ENCODE measurements at regions not wholly inside any gene's neighbourhood (a gene's known extent, or its start where the extent isn't known, plus 50 kb on each side); places are given as distances from the start of the nearest gene placed in this dataset.
A peak's percentile ranks its signal among the peaks of the same experiment; 100 is the strongest.

DNA sequence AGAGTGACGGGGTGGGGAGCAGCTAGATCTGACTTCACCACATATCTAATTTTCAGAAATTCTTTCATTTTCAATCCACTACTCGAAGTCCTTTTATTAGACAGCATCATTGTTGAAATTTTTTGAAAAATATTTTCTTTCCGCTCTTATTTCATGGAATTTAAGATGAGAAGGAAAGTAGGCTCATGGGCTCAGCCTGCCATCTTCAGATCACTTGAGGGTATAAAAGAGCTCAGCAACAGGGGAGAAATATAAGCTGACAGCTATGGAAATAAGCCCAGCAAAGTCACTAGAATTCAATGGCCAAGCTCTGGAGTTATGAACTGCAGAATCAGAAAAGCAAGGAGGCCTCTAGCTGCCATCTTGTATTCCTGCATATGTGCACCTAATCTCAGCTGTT is 389.1 kb downstream of the XPNPEP1 start:
- no peaks in the 10 kb centered on the region for H3K27me3 ChIP-seq (ENCODE audit: control insufficient read depth, insufficient read depth, low read length)
- H3K9me3 ChIP-seq (ENCODE audit: control insufficient read depth, insufficient read depth, low read depth, low read length), result no peaks in the 10 kb centered on the region
- no peak overlapping the region for H3K27ac ChIP-seq (ENCODE audit: low read length)
- TF ChIP-seq POLR2AphosphoS5 (IDR thresholded peaks at IDR 0.05; ENCODE audit: low read depth, low read length), result no peak
- TF ChIP-seq TCF7L2 (IDR thresholded peaks at IDR 0.05; ENCODE audit: low read depth, low read length), result no peak
- TF ChIP-seq, protein P1, sequence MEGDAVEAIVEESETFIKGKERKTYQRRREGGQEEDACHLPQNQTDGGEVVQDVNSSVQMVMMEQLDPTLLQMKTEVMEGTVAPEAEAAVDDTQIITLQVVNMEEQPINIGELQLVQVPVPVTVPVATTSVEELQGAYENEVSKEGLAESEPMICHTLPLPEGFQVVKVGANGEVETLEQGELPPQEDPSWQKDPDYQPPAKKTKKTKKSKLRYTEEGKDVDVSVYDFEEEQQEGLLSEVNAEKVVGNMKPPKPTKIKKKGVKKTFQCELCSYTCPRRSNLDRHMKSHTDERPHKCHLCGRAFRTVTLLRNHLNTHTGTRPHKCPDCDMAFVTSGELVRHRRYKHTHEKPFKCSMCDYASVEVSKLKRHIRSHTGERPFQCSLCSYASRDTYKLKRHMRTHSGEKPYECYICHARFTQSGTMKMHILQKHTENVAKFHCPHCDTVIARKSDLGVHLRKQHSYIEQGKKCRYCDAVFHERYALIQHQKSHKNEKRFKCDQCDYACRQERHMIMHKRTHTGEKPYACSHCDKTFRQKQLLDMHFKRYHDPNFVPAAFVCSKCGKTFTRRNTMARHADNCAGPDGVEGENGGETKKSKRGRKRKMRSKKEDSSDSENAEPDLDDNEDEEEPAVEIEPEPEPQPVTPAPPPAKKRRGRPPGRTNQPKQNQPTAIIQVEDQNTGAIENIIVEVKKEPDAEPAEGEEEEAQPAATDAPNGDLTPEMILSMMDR (IDR thresholded peaks at IDR 0.05), result peak; percentile 5; the same call in 1 of the 2 replicates
- no peak for TF ChIP-seq SIN3A (IDR thresholded peaks at IDR 0.05; ENCODE audit: borderline replicate concordance, insufficient read depth, low read depth, low read length)
- ChIA-PET CTCF (no interaction called here), POLR2A (no interaction called here)
- BruUV-seq (replicated peaks), result no TSS peak
- in situ Hi-C loops (cut with HindIII; ENCODE audit: low pct_unique_long_range_greater_than_20kb, low sequenced_read_pairs) (no loop called here), intact Hi-C loops (cut with micrococcal nuclease; ENCODE audit: unreplicated experiment) (no loop called here)
- ATAC-seq (no peak), DNase-seq (ENCODE audit: low read depth, low spot score) (no peak)
- no peaks in the 10 kb centered on the region for H3K36me3 ChIP-seq (ENCODE audit: control insufficient read depth, insufficient read depth, low read length)
- H3K4me1 ChIP-seq (ENCODE audit: control insufficient read depth, insufficient read depth, low read length), result no peaks in the 10 kb centered on the region
- H3K4me3 ChIP-seq (ENCODE audit: low read depth in 2 of 2, low read length in 2 of 2), result no peak overlapping the region

- intact Hi-C loops (cut with micrococcal nuclease; ENCODE audit: unreplicated experiment) (no loop called here), in situ Hi-C loops (cut with HindIII; ENCODE audit: low pct_unique_long_range_greater_than_20kb, low sequenced_read_pairs) (no loop called here)
- POLR2A ChIA-PET, result interaction anchor here (0.7 kb wide), 1 partner anchor 576 kb away, joined by 3 read pairs; no protein-coding TSS in a partner anchor
- TF ChIP-seq POLR2AphosphoS5 (IDR thresholded peaks at IDR 0.05; ENCODE audit: low read depth, low read length), result no peak
- no peak for TF ChIP-seq SIN3A (IDR thresholded peaks at IDR 0.05; ENCODE audit: borderline replicate concordance, insufficient read depth, low read depth, low read length)
- TF ChIP-seq TCF7L2 (IDR thresholded peaks at IDR 0.05; ENCODE audit: low read depth, low read length), result no peak
- TF ChIP-seq, protein P2, sequence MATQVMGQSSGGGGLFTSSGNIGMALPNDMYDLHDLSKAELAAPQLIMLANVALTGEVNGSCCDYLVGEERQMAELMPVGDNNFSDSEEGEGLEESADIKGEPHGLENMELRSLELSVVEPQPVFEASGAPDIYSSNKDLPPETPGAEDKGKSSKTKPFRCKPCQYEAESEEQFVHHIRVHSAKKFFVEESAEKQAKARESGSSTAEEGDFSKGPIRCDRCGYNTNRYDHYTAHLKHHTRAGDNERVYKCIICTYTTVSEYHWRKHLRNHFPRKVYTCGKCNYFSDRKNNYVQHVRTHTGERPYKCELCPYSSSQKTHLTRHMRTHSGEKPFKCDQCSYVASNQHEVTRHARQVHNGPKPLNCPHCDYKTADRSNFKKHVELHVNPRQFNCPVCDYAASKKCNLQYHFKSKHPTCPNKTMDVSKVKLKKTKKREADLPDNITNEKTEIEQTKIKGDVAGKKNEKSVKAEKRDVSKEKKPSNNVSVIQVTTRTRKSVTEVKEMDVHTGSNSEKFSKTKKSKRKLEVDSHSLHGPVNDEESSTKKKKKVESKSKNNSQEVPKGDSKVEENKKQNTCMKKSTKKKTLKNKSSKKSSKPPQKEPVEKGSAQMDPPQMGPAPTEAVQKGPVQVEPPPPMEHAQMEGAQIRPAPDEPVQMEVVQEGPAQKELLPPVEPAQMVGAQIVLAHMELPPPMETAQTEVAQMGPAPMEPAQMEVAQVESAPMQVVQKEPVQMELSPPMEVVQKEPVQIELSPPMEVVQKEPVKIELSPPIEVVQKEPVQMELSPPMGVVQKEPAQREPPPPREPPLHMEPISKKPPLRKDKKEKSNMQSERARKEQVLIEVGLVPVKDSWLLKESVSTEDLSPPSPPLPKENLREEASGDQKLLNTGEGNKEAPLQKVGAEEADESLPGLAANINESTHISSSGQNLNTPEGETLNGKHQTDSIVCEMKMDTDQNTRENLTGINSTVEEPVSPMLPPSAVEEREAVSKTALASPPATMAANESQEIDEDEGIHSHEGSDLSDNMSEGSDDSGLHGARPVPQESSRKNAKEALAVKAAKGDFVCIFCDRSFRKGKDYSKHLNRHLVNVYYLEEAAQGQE (IDR thresholded peaks at IDR 0.05; ENCODE audit: insufficient read depth in 1 of 2, low read depth in 2 of 2, low read length in 1 of 2), result no peak
- TF ChIP-seq, protein P1 (IDR thresholded peaks at IDR 0.05), result no peak
- DNase-seq (ENCODE audit: low read depth, low spot score), result no peak
- Histone ChIP-seq H3K4me1 (ENCODE audit: control insufficient read depth, insufficient read depth, low read length) (no peaks in the 10 kb centered on the region), H3K9me3 (ENCODE audit: control insufficient read depth, insufficient read depth, low read depth, low read length) (0 out of 2 replicates have a peak, but pooled peaks cover 2% of the 10 kb centered on the region), H3K4me3 (ENCODE audit: low read depth in 2 of 2, low read length in 2 of 2) (no peak overlapping the region), H3K36me3 (ENCODE audit: control insufficient read depth, insufficient read depth, low read length) (no peaks in the 10 kb centered on the region), H3K27me3 (ENCODE audit: control insufficient read depth, insufficient read depth, low read length) (no peaks in the 10 kb centered on the region), H3K27ac (ENCODE audit: low read length) (no peak overlapping the region)
- ATAC-seq, result no peak
- CTCF ChIA-PET, result no interaction called here
- no TSS peak for BruUV-seq (replicated peaks)
These were observed 394.1 kb downstream of the XPNPEP1 start for GRCh38 chr10:109529258-109529657.

All from Panc1 (cell line).